SK-N-SH (cell line): ENCODE measurements at regions not wholly inside any gene's neighbourhood (a gene's known extent, or its start where the extent isn't known, plus 50 kb on each side); places are given as distances from the start of the nearest gene placed in this dataset.

ENCODE experiments used
- CTCF ChIA-PET: fragments of 300-600, 350-600 bp; formaldehyde crosslinking; extraction: SDS; loops from one replicate; lab custom pipeline; 2021; lab: Yijun Ruan, JAX
- POLR2A ChIA-PET: fragments of 350-600 bp; sonication (Branson Sonifier 250); formaldehyde crosslinking; extraction: SDS; loops from one replicate; lab custom pipeline; 2020; ENCODE audit warnings: antibody characterized with exemption, inconsistent platforms; lab: Yijun Ruan, JAX
- DNase-seq: peaks from one replicate; pipeline ENCODE4 v3.0.0; 2012
- H2AFZ ChIP-seq: fragments of 200-600 bp; sonication (generic); 2 replicates; pipeline ENCODE4 v1.8.1; 2016; ENCODE audit warnings: antibody characterized with exemption, mild to moderate bottlenecking, low read depth
- H3F3A ChIP-seq: fragments of 200-600 bp; sonication (generic); replicated peaks from 2 replicates; pipeline ENCODE3; 2016; ENCODE audit warnings: antibody characterized with exemption, mild to moderate bottlenecking; ENCODE audit not compliant: insufficient read depth
- H3K27ac ChIP-seq, 2 experiments: fragments of 200-500 bp in 1 of 2; fragments of 200-600 bp in 1 of 2; sonication (Bioruptor generic) in 1 of 2; sonication (generic), shearing (Covaris generic) in 1 of 2; 2 replicates each; pipeline versions ENCODE4 v1.5.1 to v1.6.1; 2014 to 2016; ENCODE audit warnings: low read depth in 2 of 2, inconsistent platforms in 1 of 2, low read length in 1 of 2, mild to moderate bottlenecking in 1 of 2, mixed read lengths in 1 of 2
- H3K27me3 ChIP-seq: fragments of 200-600 bp; sonication (generic), shearing (Covaris generic); 2 replicates; pipeline ENCODE4 v1.6.1; 2016; ENCODE audit warnings: mixed run types; ENCODE audit not compliant: insufficient read depth
- H3K36me3 ChIP-seq, 2 experiments: fragments of 200-500 bp in 1 of 2; fragments of 200-600 bp in 1 of 2; sonication (Bioruptor generic) in 1 of 2; sonication (generic) in 1 of 2; replicated peaks in 1 of 2; 2 replicates each; pipeline versions ENCODE3 to v1.5.1; 2014 to 2016; ENCODE audit warnings: low read length in 1 of 2, mild to moderate bottlenecking in 1 of 2; ENCODE audit not compliant: insufficient read depth in 2 of 2, control insufficient read depth in 1 of 2
- H3K4me1 ChIP-seq, 2 experiments: fragments of 200-500 bp in 1 of 2; fragments of 200-600 bp in 1 of 2; sonication (Bioruptor generic) in 1 of 2; sonication (generic), shearing (Covaris generic) in 1 of 2; 2 replicates each; pipeline versions ENCODE4 v1.5.1 to v1.6.1; 2014 to 2016; ENCODE audit warnings: low read depth in 1 of 2, low read length in 1 of 2, mixed run types in 1 of 2; ENCODE audit not compliant: insufficient read depth in 2 of 2, control insufficient read depth in 1 of 2
- H3K4me2 ChIP-seq: fragments of 200-600 bp; sonication (generic), shearing (Covaris generic); 2 replicates; pipeline ENCODE4 v1.6.1; 2017; ENCODE audit warnings: mixed run types
- H3K4me3 ChIP-seq, 2 experiments: fragments of 200-500 bp in 1 of 2; fragments of 200-600 bp in 1 of 2; sonication (Bioruptor generic) in 1 of 2; sonication (generic), shearing (Covaris generic) in 1 of 2; 2 replicates each; pipeline versions ENCODE4 v1.5.1 to v1.8.1; 2014 to 2016; ENCODE audit warnings: low read depth in 2 of 2, inconsistent platforms in 1 of 2, low read length in 1 of 2, mild to moderate bottlenecking in 1 of 2, mixed read lengths in 1 of 2, moderate library complexity in 1 of 2
- H3K79me2 ChIP-seq: fragments of 200-600 bp; sonication (generic); 2 replicates; pipeline ENCODE4 v1.8.1; 2017; ENCODE audit warnings: mild to moderate bottlenecking; ENCODE audit not compliant: insufficient read depth
- H3K9ac ChIP-seq: fragments of 200-600 bp; sonication (generic); 2 replicates; pipeline ENCODE4 v1.6.1; 2017; ENCODE audit warnings: mixed run types
- H3K9me2 ChIP-seq: fragments of 200-600 bp; sonication (generic); 2 replicates; pipeline ENCODE4 v1.6.1; 2017; ENCODE audit warnings: mixed run types
- H3K9me3 ChIP-seq: fragments of 200-600 bp; sonication (generic); 2 replicates; pipeline ENCODE4 v1.6.1; 2017; ENCODE audit warnings: mixed run types, mild to moderate bottlenecking, moderate library complexity
- H4K20me1 ChIP-seq: fragments of 200-600 bp; sonication (generic); 2 replicates; pipeline ENCODE4 v1.6.1; 2017; ENCODE audit warnings: mild to moderate bottlenecking, mixed run types; ENCODE audit not compliant: insufficient read depth
- ELF1 ChIP-seq: IDR thresholded peaks from 2 replicates; pipeline ENCODE4 v1.4.0; 2012
- EZH2phosphoT487 ChIP-seq: fragments of 200-600 bp; sonication (generic); IDR thresholded peaks from 2 replicates; pipeline ENCODE4 v1.6.1; 2017; ENCODE audit warnings: low read depth, mixed run types, mild to moderate bottlenecking, antibody characterized with exemption, moderate library complexity, borderline replicate concordance
- FOXM1 ChIP-seq: IDR thresholded peaks from 2 replicates; pipeline ENCODE4 v1.4.0; 2012; ENCODE audit warnings: low read depth, mild to moderate bottlenecking
- GABPA ChIP-seq: IDR thresholded peaks from 2 replicates; pipeline ENCODE4 v1.4.0; 2012; ENCODE audit warnings: low read depth, mild to moderate bottlenecking
- GATA2 ChIP-seq: sonication (generic); formaldehyde crosslinking; IDR thresholded peaks from 2 replicates; pipeline ENCODE4 v1.5.0; 2020; ENCODE audit warnings: mild to moderate bottlenecking, missing genetic modification reagents
- IRF3 ChIP-seq: fragments of 150-350 bp; IDR thresholded peaks from 2 replicates; pipeline ENCODE4 v1.6.1; 2016; ENCODE audit warnings: mild to moderate bottlenecking, low read depth, low read length
- MXI1 ChIP-seq: IDR thresholded peaks from 2 replicates; pipeline ENCODE4 v1.6.1; 2012; ENCODE audit warnings: mild to moderate bottlenecking, low read depth, low read length, improper control_type of control experiment
- NFIC ChIP-seq: IDR thresholded peaks from 2 replicates; pipeline ENCODE4 v1.4.0; 2012; ENCODE audit warnings: borderline replicate concordance
- RAD21 ChIP-seq: IDR thresholded peaks from 2 replicates; pipeline ENCODE4 v1.6.1; 2012; ENCODE audit warnings: mild to moderate bottlenecking, low read length
- RCOR1 ChIP-seq: fragments of 150-350 bp; IDR thresholded peaks from 2 replicates; pipeline ENCODE4 v1.6.1; 2017; ENCODE audit warnings: antibody characterized with exemption, low read length
- SIN3A ChIP-seq: IDR thresholded peaks from 2 replicates; pipeline ENCODE4 v1.6.1; 2012; ENCODE audit warnings: low read depth, mild to moderate bottlenecking, low read length, moderate library complexity, borderline replicate concordance
- SMC3 ChIP-seq: IDR thresholded peaks from 2 replicates; pipeline ENCODE4 v1.6.1; 2012; ENCODE audit warnings: low read depth, low read length, improper control_type of control experiment
- TAF1 ChIP-seq: IDR thresholded peaks from 2 replicates; pipeline ENCODE4 v1.6.1; 2012; ENCODE audit warnings: low read depth, mild to moderate bottlenecking, low read length, moderate library complexity, borderline replicate concordance
- YY1 ChIP-seq: IDR thresholded peaks from 2 replicates; pipeline ENCODE4 v1.4.0; 2012; ENCODE audit warnings: low read depth, mild to moderate bottlenecking
- WGBS: methylation state at CpG from one replicate; pipeline ENCODE4 v1.1.6; 2017; ENCODE audit warnings: low lambda C conversion rate; 5-methylcytosine and 5-hydroxymethylcytosine counted together
- TF ChIP-seq, protein P1 (sequence below): IDR thresholded peaks from 2 replicates; pipeline ENCODE4 v1.4.0; 2012; ENCODE audit warnings: low read depth, borderline replicate concordance
- TF ChIP-seq, protein P2 (sequence below): IDR thresholded peaks from 2 replicates; pipeline ENCODE4 v1.4.0; 2012; ENCODE audit warnings: low read depth, borderline replicate concordance
- TF ChIP-seq, protein P3 (sequence below): IDR thresholded peaks from 2 replicates; pipeline ENCODE4; 2012

- POLR2A ChIA-PET: no interaction called here
- CTCF ChIA-PET: interaction anchor here (1.3 to 2.1 kb wide), 3 partner anchors 12 to 31 kb away, joined by 3 to 9 read pairs (median 3); no protein-coding TSS in a partner anchor
- TF ChIP-seq RCOR1: no peak
- no peak for TF ChIP-seq GABPA
- TF ChIP-seq TAF1: no peak
- no peak for TF ChIP-seq IRF3
- TF ChIP-seq, protein P1, sequence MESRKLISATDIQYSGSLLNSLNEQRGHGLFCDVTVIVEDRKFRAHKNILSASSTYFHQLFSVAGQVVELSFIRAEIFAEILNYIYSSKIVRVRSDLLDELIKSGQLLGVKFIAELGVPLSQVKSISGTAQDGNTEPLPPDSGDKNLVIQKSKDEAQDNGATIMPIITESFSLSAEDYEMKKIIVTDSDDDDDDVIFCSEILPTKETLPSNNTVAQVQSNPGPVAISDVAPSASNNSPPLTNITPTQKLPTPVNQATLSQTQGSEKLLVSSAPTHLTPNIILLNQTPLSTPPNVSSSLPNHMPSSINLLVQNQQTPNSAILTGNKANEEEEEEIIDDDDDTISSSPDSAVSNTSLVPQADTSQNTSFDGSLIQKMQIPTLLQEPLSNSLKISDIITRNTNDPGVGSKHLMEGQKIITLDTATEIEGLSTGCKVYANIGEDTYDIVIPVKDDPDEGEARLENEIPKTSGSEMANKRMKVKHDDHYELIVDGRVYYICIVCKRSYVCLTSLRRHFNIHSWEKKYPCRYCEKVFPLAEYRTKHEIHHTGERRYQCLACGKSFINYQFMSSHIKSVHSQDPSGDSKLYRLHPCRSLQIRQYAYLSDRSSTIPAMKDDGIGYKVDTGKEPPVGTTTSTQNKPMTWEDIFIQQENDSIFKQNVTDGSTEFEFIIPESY: no peak
- DNase-seq: no peak
- peaks cover 48% of the 10 kb centered on the region for H3K79me2 ChIP-seq
- no peaks in the 10 kb centered on the region for H3F3A ChIP-seq
- H3K4me1 ChIP-seq: 0 out of 4 replicates have a peak, but pooled peaks cover 0 to 4% of the 10 kb centered on the region in 2 experiments
- H3K9me2 ChIP-seq: no peaks in the 10 kb centered on the region
- no peak overlapping the region for H3K4me2 ChIP-seq
- no peak overlapping the region for H2AFZ ChIP-seq
- H3K27me3 ChIP-seq: no peaks in the 10 kb centered on the region
- 95% methylated on average over 7 of the region's 7 CpGs for WGBS
- H3K4me3 ChIP-seq: no peak overlapping the region
- no peaks in the 10 kb centered on the region for H3K9me3 ChIP-seq
- no peak overlapping the region for H3K27ac ChIP-seq
- no peaks in the 10 kb centered on the region for H4K20me1 ChIP-seq
- peaks cover 0 to 5% of the 10 kb centered on the region in 2 experiments for H3K36me3 ChIP-seq
- H3K9ac ChIP-seq: no peak overlapping the region
Measured at GRCh38 chr17:77343031-77343800, 202.4 kb downstream of the SEC14L1 start.

DNA sequence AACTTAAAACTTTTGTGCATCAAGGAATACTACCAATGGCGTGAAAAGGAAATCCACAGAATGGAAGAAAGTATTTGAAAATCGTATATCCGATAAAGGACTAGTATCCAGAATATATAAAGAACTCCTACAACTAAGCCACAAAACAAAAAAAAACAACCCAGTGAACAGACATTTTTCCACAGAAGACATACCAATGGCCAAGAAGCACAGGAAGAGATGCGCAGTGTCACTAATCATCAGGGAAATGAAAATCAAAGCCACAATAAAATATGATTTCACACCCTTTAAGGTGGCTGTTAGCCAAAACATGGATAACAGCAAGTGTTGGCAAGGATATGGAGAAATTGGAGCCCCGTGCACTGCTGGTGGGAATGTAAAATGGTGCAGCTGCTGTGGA, 203.3 kb downstream of the SEC14L1 start:
- DNase-seq: no peak
- 98% methylated on average over 5 of the region's 5 CpGs for WGBS
- peaks cover 40% of the 10 kb centered on the region for H3K79me2 ChIP-seq
- peaks cover 0 to 5% of the 10 kb centered on the region in 2 experiments for H3K36me3 ChIP-seq
- no peaks in the 10 kb centered on the region for H3K9me2 ChIP-seq
- peaks cover 3% of the 10 kb centered on the region for H3F3A ChIP-seq
- CTCF ChIA-PET: interaction anchor here (2.1 kb wide), 1 partner anchor 13 kb away, joined by 9 read pairs; no protein-coding TSS in a partner anchor
- POLR2A ChIA-PET: no interaction called here
- H3K4me1 ChIP-seq: 0 out of 4 replicates have a peak, but pooled peaks cover 0 to 4% of the 10 kb centered on the region in 2 experiments
- H2AFZ ChIP-seq: no peak overlapping the region
- H3K4me2 ChIP-seq: no peak overlapping the region
- H3K9ac ChIP-seq: no peak overlapping the region
- no peak overlapping the region for H3K4me3 ChIP-seq
- H3K9me3 ChIP-seq: no peaks in the 10 kb centered on the region
- no peak overlapping the region for H3K27ac ChIP-seq
- no peaks in the 10 kb centered on the region for H4K20me1 ChIP-seq
- no peaks in the 10 kb centered on the region for H3K27me3 ChIP-seq
- TF ChIP-seq EZH2phosphoT487 (no peak), ELF1 (no peak), SMC3 (no peak), FOXM1 (no peak), YY1 (no peak), NFIC (no peak), GABPA (no peak), RAD21 (no peak), GATA2 (no peak), SIN3A (no peak), MXI1 (no peak)
- TF ChIP-seq, protein P1: no peak
- TF ChIP-seq, protein P2, sequence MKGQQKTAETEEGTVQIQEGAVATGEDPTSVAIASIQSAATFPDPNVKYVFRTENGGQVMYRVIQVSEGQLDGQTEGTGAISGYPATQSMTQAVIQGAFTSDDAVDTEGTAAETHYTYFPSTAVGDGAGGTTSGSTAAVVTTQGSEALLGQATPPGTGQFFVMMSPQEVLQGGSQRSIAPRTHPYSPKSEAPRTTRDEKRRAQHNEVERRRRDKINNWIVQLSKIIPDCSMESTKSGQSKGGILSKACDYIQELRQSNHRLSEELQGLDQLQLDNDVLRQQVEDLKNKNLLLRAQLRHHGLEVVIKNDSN: no peak
- TF ChIP-seq, protein P3, sequence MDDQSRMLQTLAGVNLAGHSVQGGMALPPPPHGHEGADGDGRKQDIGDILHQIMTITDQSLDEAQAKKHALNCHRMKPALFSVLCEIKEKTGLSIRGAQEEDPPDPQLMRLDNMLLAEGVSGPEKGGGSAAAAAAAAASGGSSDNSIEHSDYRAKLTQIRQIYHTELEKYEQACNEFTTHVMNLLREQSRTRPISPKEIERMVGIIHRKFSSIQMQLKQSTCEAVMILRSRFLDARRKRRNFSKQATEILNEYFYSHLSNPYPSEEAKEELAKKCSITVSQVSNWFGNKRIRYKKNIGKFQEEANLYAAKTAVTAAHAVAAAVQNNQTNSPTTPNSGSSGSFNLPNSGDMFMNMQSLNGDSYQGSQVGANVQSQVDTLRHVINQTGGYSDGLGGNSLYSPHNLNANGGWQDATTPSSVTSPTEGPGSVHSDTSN: no peak
